NCI-H146 treated with DMSO at 0.1 percent for 48 hours (cell line): ENCODE measurements at regions not wholly inside any gene's neighbourhood (a gene's known extent, or its start where the extent isn't known, plus 50 kb on each side); places are given as distances from the start of the nearest gene placed in this dataset.

Experiments used
- DNase-seq: peaks from one replicate; lab custom pipeline; 2025; ENCODE audit not compliant: unreplicated experiment; lab: John Stamatoyannopoulos, UW

GRCh38 chr2:41962922-41963622 lies 84.7 kb upstream of the PKDCC start:
- DNase-seq: no peak

- DNase-seq: no peak
These were observed 83.9 kb upstream of the PKDCC start for GRCh38 chr2:41963661-41964525.

DNA sequence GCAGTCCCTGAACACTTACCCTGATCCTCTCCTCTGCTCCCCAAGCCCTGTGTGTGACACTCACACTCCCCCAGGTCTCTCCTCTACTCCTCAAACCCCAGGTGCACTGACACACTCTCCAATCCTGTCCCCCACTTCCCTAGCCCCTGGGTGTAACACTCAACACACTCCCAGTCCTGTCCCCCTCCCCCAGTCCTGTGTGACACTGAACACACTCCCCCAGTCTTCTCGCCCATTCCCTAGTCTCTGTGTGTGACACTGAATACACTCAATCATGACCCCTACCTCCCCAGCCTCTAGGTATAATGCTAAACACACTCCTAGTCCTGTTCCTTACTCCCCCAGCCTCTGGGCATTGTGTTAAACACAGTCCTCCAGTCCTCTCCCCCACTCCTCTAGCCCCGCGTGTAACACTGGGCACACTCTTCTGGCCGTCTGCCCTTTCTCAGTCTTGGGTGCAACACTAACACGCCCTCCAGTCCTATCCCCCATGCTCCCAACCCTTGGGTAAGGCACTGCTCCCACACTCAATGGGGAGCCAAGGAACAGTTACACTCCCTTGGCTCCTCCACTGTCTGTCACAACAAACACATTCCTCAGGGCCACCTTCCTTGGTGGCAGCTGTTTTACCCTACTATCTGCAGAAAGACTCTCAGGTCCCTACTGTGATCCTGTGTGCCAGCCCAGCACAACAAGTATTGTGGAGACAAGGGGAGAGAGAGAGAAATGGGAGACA lies 82.5 kb upstream of the PKDCC start:
- DNase-seq: no peak

- no peak for DNase-seq
These were observed 81.9 kb upstream of the PKDCC start for GRCh38 chr2:41965909-41966295.

- no peak for DNase-seq
These were observed 81.4 kb upstream of the PKDCC start for GRCh38 chr2:41966431-41966893.

GRCh38 chr2:41966920-41967319 lies 80.9 kb upstream of the PKDCC start:
- DNase-seq: no peak

GRCh38 chr2:41967476-41968181 lies 80.2 kb upstream of the PKDCC start:
- no peak for DNase-seq

DNA sequence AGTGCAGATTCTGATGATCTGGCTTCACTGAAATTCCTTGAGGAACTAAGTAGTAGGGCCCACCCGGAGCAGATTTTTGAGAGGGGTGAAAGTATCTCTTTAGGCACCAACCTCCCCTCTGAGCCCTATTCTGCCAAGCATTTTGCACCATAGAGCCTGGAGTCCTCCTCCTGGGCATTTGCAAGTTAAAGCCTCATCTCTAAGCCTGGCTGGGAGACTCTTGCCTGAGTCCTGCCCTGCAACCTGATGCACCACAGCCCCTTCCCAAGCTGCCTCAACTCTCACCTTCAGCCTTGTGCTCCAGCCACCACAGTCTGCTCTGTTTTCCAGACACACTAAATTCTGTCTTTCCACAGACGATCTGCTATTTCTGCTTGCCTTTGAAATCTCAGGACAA lies 79.6 kb upstream of the PKDCC start:
- no peak for DNase-seq

DNA sequence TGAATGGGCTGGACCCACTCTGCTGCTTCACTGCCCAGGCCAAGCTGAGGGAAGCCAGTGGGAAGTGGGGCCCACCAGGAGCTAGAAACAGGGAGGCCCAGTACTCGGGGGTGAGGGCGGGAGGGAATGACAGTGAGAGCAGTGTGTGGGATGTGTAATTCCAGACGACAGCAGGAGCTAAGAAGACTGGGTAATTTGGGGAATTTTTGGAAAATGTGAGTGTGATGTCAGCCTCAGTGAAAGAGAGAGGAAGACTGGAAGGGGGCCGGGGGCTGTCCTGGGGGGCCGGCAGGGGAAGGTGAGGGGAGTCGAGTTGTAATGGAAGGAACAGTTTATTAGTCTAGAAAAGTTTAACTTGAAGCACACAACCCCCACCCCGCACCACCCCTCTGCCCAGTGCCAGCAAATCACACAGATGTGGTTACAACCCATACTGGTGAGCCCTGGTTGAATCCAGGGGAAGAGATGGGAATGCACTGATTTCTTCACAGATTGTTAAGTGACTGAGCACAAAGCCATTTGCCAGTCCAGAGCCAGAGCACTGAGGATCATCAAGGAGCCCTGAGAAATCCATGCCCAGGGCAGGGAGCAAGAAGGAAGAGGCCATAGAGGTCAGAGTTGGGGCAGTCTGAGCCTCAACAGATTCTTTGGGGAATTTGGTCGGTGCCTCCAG lies 76.7 kb upstream of the PKDCC start:
- DNase-seq: no peak

GRCh38 chr2:41972179-41972578 lies 75.6 kb upstream of the PKDCC start:
- DNase-seq: no peak

DNA sequence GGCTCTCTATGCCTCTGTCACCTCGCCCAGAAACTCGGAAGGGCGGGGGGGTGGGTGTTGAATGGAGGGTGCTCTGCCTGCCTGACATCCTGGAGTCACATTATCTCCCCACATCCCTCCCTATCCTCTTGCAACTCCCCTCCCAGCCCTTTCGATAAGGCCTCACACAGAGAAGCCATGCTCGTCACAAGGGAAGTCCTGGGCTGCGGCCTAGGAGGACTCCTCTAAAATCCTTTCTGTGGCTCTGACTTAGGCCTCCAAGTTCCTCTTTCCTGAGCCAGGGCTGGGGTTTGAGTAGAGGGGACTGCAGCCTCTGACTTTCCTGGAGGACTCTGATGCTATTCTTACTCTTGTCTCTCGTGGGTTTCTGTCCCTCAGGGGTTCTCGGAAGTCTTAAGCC lies 75.0 kb upstream of the PKDCC start:
- DNase-seq: no peak

DNA sequence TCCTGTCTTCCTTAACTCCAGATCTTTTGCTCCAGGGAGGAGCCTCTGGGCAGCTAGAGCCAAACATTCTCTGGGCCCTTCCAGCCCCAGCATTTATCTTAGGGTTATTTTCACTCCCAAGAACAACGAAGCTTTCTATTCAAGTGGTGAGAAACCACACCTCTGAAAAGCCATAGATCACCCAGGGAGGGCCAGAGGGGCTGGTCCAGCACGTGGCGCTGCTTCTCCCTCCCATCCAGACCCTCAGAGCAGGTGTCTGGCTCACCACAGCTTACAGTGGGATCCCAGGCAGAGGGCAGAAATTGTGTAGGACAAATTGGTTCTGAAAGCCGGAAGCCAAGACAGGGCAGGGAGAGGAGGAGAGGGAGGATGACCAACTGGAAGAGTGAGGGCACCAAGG lies 74.0 kb upstream of the PKDCC start:
- DNase-seq: no peak

DNA sequence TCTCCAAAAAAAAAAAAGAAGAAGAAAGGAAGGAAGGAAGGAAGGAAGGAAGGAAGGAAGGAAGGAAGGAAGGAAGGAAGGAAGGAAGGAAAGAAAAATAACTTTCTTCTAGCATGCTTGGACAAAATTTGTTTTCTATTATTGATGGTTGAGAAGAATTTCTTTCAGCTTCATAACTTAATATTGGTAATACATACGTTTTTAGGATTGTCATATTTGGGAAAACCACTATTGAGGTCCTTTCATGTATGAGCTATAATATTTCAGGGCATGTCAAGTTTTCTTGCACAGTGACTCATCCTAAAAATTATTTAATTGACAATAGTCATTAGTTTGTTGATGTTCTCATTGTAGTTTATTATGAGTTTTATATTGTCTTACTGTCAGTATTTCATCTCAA lies 66.4 kb upstream of the PKDCC start:
- DNase-seq: no peak

DNA sequence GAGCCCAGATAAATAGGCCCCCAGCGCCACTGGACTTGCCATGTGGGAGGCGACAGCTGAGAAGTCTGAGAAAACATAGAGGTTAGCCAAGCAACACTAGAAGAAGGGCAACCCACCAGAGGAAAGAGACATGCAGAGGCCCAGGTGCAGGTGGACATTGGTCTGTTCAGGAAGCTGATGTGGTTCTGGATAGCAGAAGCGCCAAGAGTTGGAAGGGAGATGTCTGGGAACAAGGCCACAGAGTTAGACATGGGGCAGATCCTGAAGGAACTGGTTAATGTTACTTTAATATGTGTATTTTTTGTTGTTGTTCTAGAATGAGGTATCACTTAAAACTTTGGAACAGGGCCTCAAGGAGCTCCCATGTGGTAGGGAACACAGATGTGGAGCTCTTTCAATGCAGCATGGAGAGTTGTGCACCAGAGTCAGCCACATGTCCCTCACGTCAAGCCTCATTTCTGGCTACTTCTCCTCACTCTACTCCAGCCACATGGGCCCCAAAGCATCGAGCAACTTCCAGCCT lies 62.2 kb upstream of the PKDCC start:
- no peak for DNase-seq

DNA sequence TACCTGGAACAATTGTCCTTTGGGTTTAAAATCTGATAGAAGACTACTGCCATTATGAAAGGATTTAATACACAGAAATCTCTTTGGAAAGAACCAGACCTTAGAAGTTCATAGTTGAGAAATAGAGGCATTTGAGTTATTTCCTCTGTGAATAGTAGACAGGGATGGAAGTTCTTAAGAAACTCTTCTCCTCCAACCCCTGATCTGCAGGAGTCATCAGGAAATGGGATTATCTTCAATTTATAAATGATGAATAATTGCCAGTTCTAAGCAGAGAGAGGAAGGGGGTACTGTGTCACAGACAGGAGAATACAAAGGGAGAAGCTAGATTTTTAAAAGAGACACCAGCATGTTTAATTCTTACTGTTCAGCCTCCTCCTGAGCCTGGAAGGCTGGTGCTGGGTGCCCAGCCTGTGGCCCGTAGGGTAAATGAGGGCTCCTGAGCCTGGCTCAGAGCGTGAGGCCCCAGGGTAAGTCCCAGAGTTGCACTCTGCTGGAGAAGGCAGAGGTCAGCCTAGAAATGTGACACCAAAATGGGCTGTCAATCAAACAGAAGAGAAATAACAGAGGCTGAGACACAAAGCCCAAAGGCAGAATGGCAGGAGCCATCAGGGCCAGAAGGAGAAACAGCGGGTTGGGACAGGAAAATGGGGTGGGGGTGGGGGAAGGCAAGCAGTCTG lies 58.2 kb upstream of the PKDCC start:
- DNase-seq: no peak

- DNase-seq: no peak
These were observed 57.6 kb upstream of the PKDCC start for GRCh38 chr2:41990245-41990644.

DNA sequence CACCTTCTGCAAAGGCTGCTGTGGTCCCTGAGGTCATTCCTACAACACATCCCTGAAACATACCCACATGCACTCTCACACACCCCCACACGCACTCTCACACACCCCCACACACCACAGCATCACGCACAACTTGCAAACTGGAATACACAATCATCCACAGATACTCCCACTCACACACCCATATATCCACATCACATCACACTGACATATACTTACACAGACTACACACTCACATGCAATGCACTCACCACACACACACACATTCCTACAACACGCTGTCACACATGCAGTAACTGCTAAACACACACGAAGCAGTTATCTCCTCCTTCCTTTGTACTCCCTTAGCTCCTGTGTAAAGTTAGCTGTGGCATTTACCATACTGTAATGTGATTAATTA lies 57.1 kb upstream of the PKDCC start:
- no peak for DNase-seq

- DNase-seq: no peak
These were observed 55.7 kb upstream of the PKDCC start for GRCh38 chr2:41992056-41992642.

GRCh38 chr2:41992671-41993434 lies 55.0 kb upstream of the PKDCC start:
- DNase-seq: no peak
